Astrocyte (in vitro differentiated cells and primary cell): ENCODE measurements at regions not wholly inside any gene's neighbourhood (a gene's known extent, or its start where the extent isn't known, plus 50 kb on each side); places are given as distances from the start of the nearest gene placed in this dataset.

Experiments used
- DNase-seq: peaks from one replicate; pipeline ENCODE4 v3.0.0-alpha.2; 2010; ENCODE audit warnings: low read depth
- FAIRE-seq: peaks from 2 replicates; lab custom pipeline; 2011; peaks lifted over from hg19 to GRCh38; lab: Jason Lieb, UNC
- H2AFZ ChIP-seq: 2 replicates; pipeline ENCODE4 v1.6.0; 2012; ENCODE audit warnings: low read depth, low read length, inconsistent platforms
- H3K27ac ChIP-seq: 2 replicates; pipeline ENCODE4 v1.5.1; 2011; ENCODE audit warnings: low read depth, low read length, inconsistent platforms
- H3K27me3 ChIP-seq: 2 replicates; pipeline ENCODE4 v1.6.0; 2011; ENCODE audit warnings: low read length, inconsistent platforms; ENCODE audit not compliant: insufficient read depth
- H3K36me3 ChIP-seq: 2 replicates; pipeline ENCODE4 v1.5.1; 2011; ENCODE audit warnings: low read length, inconsistent platforms; ENCODE audit not compliant: insufficient read depth
- H3K4me1 ChIP-seq: 2 replicates; pipeline ENCODE4 v1.5.1; 2011; ENCODE audit warnings: low read length, inconsistent platforms; ENCODE audit not compliant: insufficient read depth
- H3K4me2 ChIP-seq: 2 replicates; pipeline ENCODE4 v1.6.0; 2012; ENCODE audit warnings: low read length, inconsistent platforms
- H3K4me3 ChIP-seq: 2 replicates; pipeline ENCODE4 v1.5.1; 2011; ENCODE audit warnings: low read depth, mild to moderate bottlenecking, low read length, inconsistent platforms; ENCODE audit not compliant: insufficient read depth
- H3K79me2 ChIP-seq: 2 replicates; pipeline ENCODE4 v1.6.0; 2012; ENCODE audit warnings: mild to moderate bottlenecking, low read length, inconsistent platforms; ENCODE audit not compliant: insufficient read depth
- H3K9ac ChIP-seq: 2 replicates; pipeline ENCODE4 v1.6.0; 2012; ENCODE audit warnings: mild to moderate bottlenecking, low read length, inconsistent platforms
- H3K9me3 ChIP-seq: 2 replicates; pipeline ENCODE4 v1.5.1; 2012; ENCODE audit warnings: low read depth, mild to moderate bottlenecking, low read length, inconsistent platforms; ENCODE audit not compliant: insufficient read depth
- H4K20me1 ChIP-seq: 2 replicates; pipeline ENCODE4 v1.6.0; 2012; ENCODE audit warnings: low read length, inconsistent platforms; ENCODE audit not compliant: insufficient read depth
- H3K27ac Mint-ChIP-seq: one replicate; pipeline ENCODE4 v1.8.0; 2021; ENCODE audit warnings: mild to moderate bottlenecking, mixed read lengths; ENCODE audit not compliant: unreplicated experiment
- H3K27me3 Mint-ChIP-seq: one replicate; pipeline ENCODE4 v1.8.0; 2021; ENCODE audit warnings: low read depth, mixed read lengths; ENCODE audit not compliant: unreplicated experiment
- H3K36me3 Mint-ChIP-seq: one replicate; pipeline ENCODE4 v1.8.0; 2021; ENCODE audit warnings: low read depth, mixed read lengths; ENCODE audit not compliant: unreplicated experiment
- H3K4me1 Mint-ChIP-seq: one replicate; pipeline ENCODE4 v1.8.0; 2021; ENCODE audit warnings: low read depth, mixed read lengths; ENCODE audit not compliant: unreplicated experiment
- H3K4me3 Mint-ChIP-seq: one replicate; pipeline ENCODE4 v1.8.0; 2021; ENCODE audit warnings: mild to moderate bottlenecking, moderate library complexity, mixed read lengths; ENCODE audit not compliant: unreplicated experiment
- H3K9me3 Mint-ChIP-seq: one replicate; pipeline ENCODE4 v1.8.0; 2021; ENCODE audit warnings: mild to moderate bottlenecking, mixed read lengths; ENCODE audit not compliant: unreplicated experiment
- CTCF ChIP-seq: IDR thresholded peaks from 2 replicates; pipeline ENCODE4 v1.5.1; 2011; ENCODE audit warnings: low read depth, mild to moderate bottlenecking, inconsistent platforms, low read length, moderate library complexity; ENCODE audit not compliant: insufficient read depth
- EZH2 ChIP-seq: IDR thresholded peaks from 2 replicates; pipeline ENCODE4 v1.6.1; 2012; ENCODE audit warnings: mild to moderate bottlenecking, low read length, inconsistent platforms; ENCODE audit not compliant: insufficient read depth

GRCh38 chr16:80375973-80376372, 164.8 kb upstream of the DYNLRB2 start:
- Mint-ChIP-seq H3K4me1 (no peaks in the 10 kb centered on the region), H3K27me3 (peaks cover 10% of the 10 kb centered on the region), H3K36me3 (peaks cover 2% of the 10 kb centered on the region), H3K27ac (no peak overlapping the region), H3K9me3 (peaks cover 10% of the 10 kb centered on the region), H3K4me3 (no peak overlapping the region)
- TF ChIP-seq EZH2 = no peak
- no peak for TF ChIP-seq CTCF
- Histone ChIP-seq H3K36me3 (no peaks in the 10 kb centered on the region), H4K20me1 (no peaks in the 10 kb centered on the region), H3K4me1 (no peaks in the 10 kb centered on the region), H3K9me3 (no peaks in the 10 kb centered on the region), H3K4me3 (no peak overlapping the region), H3K27ac (no peak overlapping the region), H3K27me3 (no peaks in the 10 kb centered on the region), H3K9ac (no peak overlapping the region), H3K79me2 (no peaks in the 10 kb centered on the region), H2AFZ (no peak overlapping the region), H3K4me2 (no peak overlapping the region)
- DNase-seq (no peak), FAIRE-seq (no peak)

GRCh38 chr16:80375513-80375912, 165.3 kb upstream of the DYNLRB2 start:
- peaks cover 10% of the 10 kb centered on the region for H3K9me3 Mint-ChIP-seq
- peaks cover 2% of the 10 kb centered on the region for H3K36me3 Mint-ChIP-seq

More at GRCh38 chr16:80375513-80375912, 165.3 kb upstream of the DYNLRB2 start:
- H3K27ac ChIP-seq = no peak overlapping the region
- no peaks in the 10 kb centered on the region for H3K9me3 ChIP-seq
- H4K20me1 ChIP-seq = no peaks in the 10 kb centered on the region
- no peak overlapping the region for H2AFZ ChIP-seq
- no peak overlapping the region for H3K4me2 ChIP-seq
- H3K79me2 ChIP-seq = no peaks in the 10 kb centered on the region
- Mint-ChIP-seq H3K27ac (no peak overlapping the region), H3K4me1 (no peaks in the 10 kb centered on the region), H3K4me3 (no peak overlapping the region), H3K27me3 (peaks cover 8% of the 10 kb centered on the region)
- no peaks in the 10 kb centered on the region for H3K27me3 ChIP-seq
- H3K4me1 ChIP-seq = no peaks in the 10 kb centered on the region
- no peak overlapping the region for H3K4me3 ChIP-seq
- TF ChIP-seq CTCF = no peak
- no peak for TF ChIP-seq EZH2
- DNase-seq (no peak), FAIRE-seq (no peak)
- H3K36me3 ChIP-seq = no peaks in the 10 kb centered on the region
- H3K9ac ChIP-seq = no peak overlapping the region
